Pancreas (tissue), 10 donors: ENCODE measurements at regions not wholly inside any gene's neighbourhood (a gene's known extent, or its start where the extent isn't known, plus 50 kb on each side); places are given as distances from the start of the nearest gene placed in this dataset.

Experiments
- ATAC-seq, 4 donors: fragments of 200-7000 bp; cut with Tn5 transposase; one replicate each; pipeline versions ENCODE4 v1.8.0 to v1.9.1; 2020; ENCODE audit warnings: mild to moderate bottlenecking in 4 of 4, moderate library complexity in 4 of 4
- DNase-seq, 6 donors: peaks; one replicate each; pipeline ENCODE4 v3.0.0-alpha.2; 2020
- FAIRE-seq: peaks from 2 replicates; lab custom pipeline; 2012; peaks lifted over from hg19 to GRCh38; lab: Jason Lieb, UNC
- H3K27ac ChIP-seq, 4 donors: fragments of 200-600 bp; sonication (generic); 1 replicate in 3 of 4; 2 replicates in 1 of 4; pipeline versions ENCODE4 v1.5.0 to v1.8.0; 2020
- H3K27me3 ChIP-seq, 4 donors: fragments of 200-600 bp; one replicate each; pipeline ENCODE4 v1.8.0; 2021
- H3K36me3 ChIP-seq, 3 donors: fragments of 200-600 bp; sonication (generic) in 1 of 3; one replicate each; pipeline versions ENCODE4 v1.5.0 to v1.8.0; 2020 to 2021
- H3K4me1 ChIP-seq, 3 donors: fragments of 200-600 bp; one replicate each; pipeline ENCODE4 v1.8.0; 2021
- H3K4me3 ChIP-seq, 4 donors: fragments of 200-600 bp; sonication (generic) in 2 of 4; one replicate each; pipeline versions ENCODE4 v1.5.0 to v1.8.0; 2020 to 2021
- H3K9me3 ChIP-seq, 4 donors: fragments of 200-600 bp; one replicate each; pipeline ENCODE4 v1.8.0; 2021
- WGBS, 2 donors: extraction: QIAGEN DNeasy Blood & Tissue Kit; methylation state at CpG; one replicate each; pipeline ENCODE4 v1.1.7; 2013; 5-methylcytosine and 5-hydroxymethylcytosine counted together
- intact Hi-C, 3 donors: fragments of 100-400 bp; cut with DNase I; formaldehyde crosslinking; loops; one replicate each; pipeline versions ENCODE4 v1.11.1 to v1.14.2; 2022
- TF ChIP-seq, protein P1 (sequence below), 4 donors: fragments of 200-600 bp; sonication (generic) in 3 of 4; IDR thresholded peaks; one replicate each; pipeline versions ENCODE4 v1.5.0 to v1.8.0; 2021; ENCODE audit warnings: antibody characterized with exemption in 4 of 4
- donor health status: healthy with polysubstance abuse.
- donor health status: DM: no; HTN: no; CAD: no; lungs with moderate emphysema.
- donor health status: DM: no; HTN: no; CAD: no.
- donor health status: control.
- donor health status: control.
- donor health status: Bipolar disorder and iron deficiency.
- donor health status: DM: yes; HTN: yes; CAD: no.
- donor health status: DM: no; HTN: no; CAD: no.
- donor health status: DM: no; HTN: no; CAD: no.
- donor health status: DM: yes; HTN: yes; CAD: no.

- Histone ChIP-seq H3K27ac (no peak overlapping the region), H3K4me3 (no peak overlapping the region), H3K4me1 (no peaks in the 10 kb centered on the region), H3K36me3 (no peaks in the 10 kb centered on the region), H3K27me3 (no peaks in the 10 kb centered on the region), H3K9me3 (no peaks in the 10 kb centered on the region)
- no peak for FAIRE-seq
- intact Hi-C loops: no loop called here
- DNase-seq: no peak
- no peak for ATAC-seq
- TF ChIP-seq, protein P1, sequence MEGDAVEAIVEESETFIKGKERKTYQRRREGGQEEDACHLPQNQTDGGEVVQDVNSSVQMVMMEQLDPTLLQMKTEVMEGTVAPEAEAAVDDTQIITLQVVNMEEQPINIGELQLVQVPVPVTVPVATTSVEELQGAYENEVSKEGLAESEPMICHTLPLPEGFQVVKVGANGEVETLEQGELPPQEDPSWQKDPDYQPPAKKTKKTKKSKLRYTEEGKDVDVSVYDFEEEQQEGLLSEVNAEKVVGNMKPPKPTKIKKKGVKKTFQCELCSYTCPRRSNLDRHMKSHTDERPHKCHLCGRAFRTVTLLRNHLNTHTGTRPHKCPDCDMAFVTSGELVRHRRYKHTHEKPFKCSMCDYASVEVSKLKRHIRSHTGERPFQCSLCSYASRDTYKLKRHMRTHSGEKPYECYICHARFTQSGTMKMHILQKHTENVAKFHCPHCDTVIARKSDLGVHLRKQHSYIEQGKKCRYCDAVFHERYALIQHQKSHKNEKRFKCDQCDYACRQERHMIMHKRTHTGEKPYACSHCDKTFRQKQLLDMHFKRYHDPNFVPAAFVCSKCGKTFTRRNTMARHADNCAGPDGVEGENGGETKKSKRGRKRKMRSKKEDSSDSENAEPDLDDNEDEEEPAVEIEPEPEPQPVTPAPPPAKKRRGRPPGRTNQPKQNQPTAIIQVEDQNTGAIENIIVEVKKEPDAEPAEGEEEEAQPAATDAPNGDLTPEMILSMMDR (IDR thresholded peaks at IDR 0.05): no peak
- WGBS, 2 donors: 71 to 80% methylated on average over 4 of the region's 4 CpGs
These were observed 762.2 kb downstream of the EFNB2 start for GRCh38 chr13:105773241-105773640.

DNA sequence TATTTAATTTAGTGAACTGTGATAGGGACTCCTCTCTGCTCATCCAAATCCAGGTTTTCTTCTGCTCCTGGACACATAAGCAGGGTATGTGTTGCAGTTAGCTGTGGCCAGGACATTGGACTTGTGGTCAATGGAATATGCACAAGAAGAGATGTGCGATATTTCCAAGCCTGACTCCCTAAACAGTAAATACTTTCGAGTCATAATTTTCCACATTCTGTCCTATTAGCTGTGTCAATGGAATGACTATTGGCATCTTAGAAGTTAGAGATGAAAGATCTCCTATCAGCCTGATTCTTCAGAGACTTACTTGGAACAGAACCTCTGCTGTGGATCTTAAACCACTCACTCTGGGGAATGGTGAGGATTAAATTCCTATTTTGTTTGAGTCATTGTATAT is 771.0 kb downstream of the EFNB2 start:
- DNase-seq: no peak
- H3K4me1 ChIP-seq: no peaks in the 10 kb centered on the region
- no peak for FAIRE-seq
- no peak for ATAC-seq
- intact Hi-C loops: no loop called here
- no peak overlapping the region for H3K27ac ChIP-seq
- WGBS, 2 donors: 70 to 88% methylated on average over 2 of the region's 2 CpGs
- H3K36me3 ChIP-seq: no peaks in the 10 kb centered on the region
- no peaks in the 10 kb centered on the region for H3K27me3 ChIP-seq
- TF ChIP-seq, protein P1 (IDR thresholded peaks at IDR 0.05): no peak
- H3K9me3 ChIP-seq: no peaks in the 10 kb centered on the region
- H3K4me3 ChIP-seq: no peak overlapping the region

- ATAC-seq (no peak), FAIRE-seq (no peak), DNase-seq (no peak)
- H3K27ac ChIP-seq: no peak overlapping the region
- WGBS, 2 donors: 76 to 80% methylated on average over 2 of the region's 2 CpGs
- no peaks in the 10 kb centered on the region for H3K9me3 ChIP-seq
- no peak overlapping the region for H3K4me3 ChIP-seq
- H3K27me3 ChIP-seq: no peaks in the 10 kb centered on the region
- no peaks in the 10 kb centered on the region for H3K4me1 ChIP-seq
- intact Hi-C loops: no loop called here
- TF ChIP-seq, protein P1 (IDR thresholded peaks at IDR 0.05): no peak
- no peaks in the 10 kb centered on the region for H3K36me3 ChIP-seq
These were observed 771.6 kb downstream of the EFNB2 start for GRCh38 chr13:105763851-105764250.

DNA sequence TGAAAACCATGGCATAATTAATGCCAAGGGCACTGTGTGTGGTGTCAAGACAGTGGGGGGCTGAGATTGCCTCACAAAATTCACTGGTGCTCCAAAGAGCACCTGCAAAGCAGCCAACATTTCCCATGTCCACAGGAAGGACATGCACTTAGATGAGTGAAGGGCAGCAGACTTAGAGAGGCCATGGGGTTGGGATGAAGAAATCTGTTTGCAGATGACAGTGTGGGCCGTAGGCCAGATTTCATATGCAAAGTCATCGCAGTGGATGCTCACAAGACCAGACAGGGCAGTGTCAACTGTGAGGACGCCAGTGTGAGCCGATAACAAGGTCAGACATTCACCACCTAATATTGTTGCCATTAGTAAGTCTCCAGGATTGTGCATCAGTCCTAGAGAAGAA is 773.4 kb downstream of the EFNB2 start:
- Histone ChIP-seq H3K27ac (no peak overlapping the region), H3K4me1 (no peaks in the 10 kb centered on the region), H3K9me3 (no peaks in the 10 kb centered on the region), H3K4me3 (no peak overlapping the region), H3K27me3 (no peaks in the 10 kb centered on the region), H3K36me3 (no peaks in the 10 kb centered on the region)
- ATAC-seq (no peak), FAIRE-seq (no peak), DNase-seq (no peak)
- TF ChIP-seq, protein P1 (IDR thresholded peaks at IDR 0.05): no peak
- WGBS, 2 donors: 70 to 85% methylated on average over 4 of the region's 4 CpGs
- intact Hi-C loops: no loop called here

DNA sequence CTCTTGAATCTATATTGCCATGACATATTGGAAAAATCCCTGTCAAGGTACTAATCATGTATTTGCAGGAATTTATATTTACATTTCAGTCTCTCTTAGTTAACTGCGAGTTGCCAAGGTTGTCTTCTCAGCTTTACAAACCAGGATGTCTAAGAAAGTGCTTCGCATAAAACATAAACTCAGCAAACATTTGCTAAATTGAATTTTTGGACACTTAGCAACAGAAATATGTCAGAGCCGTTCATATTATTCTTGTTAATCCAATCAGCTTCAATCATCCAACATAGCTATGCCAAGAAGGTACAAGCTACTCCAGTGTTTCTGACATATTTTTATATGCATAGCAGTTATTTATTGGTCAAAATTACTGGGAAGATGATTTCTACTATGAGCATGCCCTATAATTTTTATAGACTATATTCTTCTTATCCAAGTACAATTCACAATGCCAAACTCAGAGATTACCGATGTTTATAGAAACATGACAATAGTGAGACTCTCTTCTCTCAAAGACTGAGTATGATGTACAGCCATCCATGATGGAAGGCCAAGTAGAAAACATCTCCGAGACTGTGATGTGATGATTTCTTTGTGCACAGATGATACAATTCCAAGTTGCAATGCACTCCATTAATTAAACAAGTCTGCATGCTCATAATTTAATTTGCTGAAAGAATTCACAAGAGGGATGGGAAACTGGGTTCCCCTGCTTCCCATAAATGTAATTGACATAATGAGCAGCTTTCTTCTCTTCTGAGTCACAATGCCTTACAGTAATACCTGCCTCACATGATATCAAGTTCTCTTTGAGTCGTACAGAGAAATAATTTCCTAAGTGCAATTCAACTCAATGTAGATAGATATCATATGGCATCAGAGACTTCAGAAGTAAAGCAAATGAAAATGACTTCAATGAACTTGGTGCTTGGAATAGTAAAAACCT is 776.3 kb downstream of the EFNB2 start:
- no peak for DNase-seq
- 66 to 77% methylated on average over 6 of the region's 6 CpGs for WGBS, 2 donors
- intact Hi-C loops: no loop called here
- Histone ChIP-seq H3K9me3 (no peaks in the 10 kb centered on the region), H3K27ac (no peak overlapping the region), H3K4me1 (no peaks in the 10 kb centered on the region), H3K36me3 (no peaks in the 10 kb centered on the region), H3K4me3 (no peak overlapping the region), H3K27me3 (no peaks in the 10 kb centered on the region)
- FAIRE-seq: no peak
- TF ChIP-seq, protein P1 (IDR thresholded peaks at IDR 0.05): no peak
- no peak for ATAC-seq
